WERI-Rb-1 (cell line): ENCODE measurements at regions not wholly inside any gene's neighbourhood (a gene's known extent, or its start where the extent isn't known, plus 50 kb on each side); places are given as distances from the start of the nearest gene placed in this dataset.

Experiments
- DNase-seq: peaks from one replicate; pipeline ENCODE4 v3.0.0-alpha.2; 2020
- H3K27ac ChIP-seq: fragments of 250-450 bp; sonication (Bioruptor Pico); 2 replicates; pipeline ENCODE4 v1.5.1; 2020; ENCODE audit warnings: mild to moderate bottlenecking, moderate library complexity
- H3K27me3 ChIP-seq: fragments of 250-450 bp; sonication (Bioruptor Pico); 2 replicates; pipeline ENCODE4 v1.5.1; 2021; ENCODE audit warnings: mild to moderate bottlenecking, low read depth, moderate library complexity; ENCODE audit not compliant: insufficient read depth, severe bottlenecking
- H3K36me3 ChIP-seq: fragments of 250-450 bp; sonication (Bioruptor Pico); 2 replicates; pipeline ENCODE4 v1.5.1; 2020; ENCODE audit warnings: mild to moderate bottlenecking, moderate library complexity
- H3K4me3 ChIP-seq: 2 replicates; pipeline ENCODE4 v1.5.1; 2011; ENCODE audit warnings: low read depth, mild to moderate bottlenecking, control low read depth, low read length
- H3K9me3 ChIP-seq: fragments of 250-450 bp; sonication (Bioruptor Pico); 2 replicates; pipeline ENCODE4 v1.5.1; 2021; ENCODE audit warnings: mild to moderate bottlenecking, moderate library complexity; ENCODE audit not compliant: severe bottlenecking
- CTCF ChIP-seq: IDR thresholded peaks from 2 replicates; pipeline ENCODE4 v1.5.1; 2011; ENCODE audit warnings: low read depth, mild to moderate bottlenecking, control low read depth, inconsistent platforms, low read length

GRCh38 chr5:8060235-8060952 is 191.4 kb downstream of the MTRR start:
- peaks cover 59% of the 10 kb centered on the region for H3K27me3 ChIP-seq
- H3K27ac ChIP-seq, result no peak overlapping the region
- no peak overlapping the region for H3K4me3 ChIP-seq
- H3K36me3 ChIP-seq, result no peaks in the 10 kb centered on the region
- DNase-seq, result no peak
- no peak for TF ChIP-seq CTCF
- H3K9me3 ChIP-seq, result no peaks in the 10 kb centered on the region

- H3K27ac ChIP-seq, result no peak overlapping the region
- no peak for TF ChIP-seq CTCF
- H3K4me3 ChIP-seq, result no peak overlapping the region
- H3K36me3 ChIP-seq, result no peaks in the 10 kb centered on the region
- peaks cover 57% of the 10 kb centered on the region for H3K27me3 ChIP-seq
- H3K9me3 ChIP-seq, result no peaks in the 10 kb centered on the region
- DNase-seq, result no peak
These were observed 192.0 kb downstream of the MTRR start for GRCh38 chr5:8060953-8061429.

DNA sequence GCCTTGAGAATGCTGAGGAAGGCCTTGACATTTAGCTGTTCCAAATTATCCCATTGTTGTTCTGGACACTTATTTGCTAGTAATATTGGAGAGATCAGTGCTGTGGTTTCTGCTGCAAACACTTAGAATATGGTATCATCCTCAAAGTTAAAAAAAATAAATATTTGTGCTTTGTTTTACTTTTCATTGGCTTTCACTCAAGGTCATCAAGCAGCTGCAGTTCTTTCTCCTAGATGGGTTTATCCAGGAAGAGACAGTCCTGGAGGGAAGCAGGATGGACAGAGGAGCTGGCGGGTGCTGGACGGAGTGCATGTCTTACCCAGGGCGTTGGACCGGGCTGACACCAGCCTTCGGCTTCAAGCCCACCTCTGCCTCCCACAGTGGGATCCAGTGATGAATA is 193.6 kb downstream of the MTRR start:
- H3K4me3 ChIP-seq, result no peak overlapping the region
- H3K27me3 ChIP-seq, result peaks cover 47% of the 10 kb centered on the region
- no peaks in the 10 kb centered on the region for H3K9me3 ChIP-seq
- no peak for TF ChIP-seq CTCF
- no peaks in the 10 kb centered on the region for H3K36me3 ChIP-seq
- no peak overlapping the region for H3K27ac ChIP-seq
- DNase-seq, result no peak

- no peak overlapping the region for H3K4me3 ChIP-seq
- no peak for TF ChIP-seq CTCF
- no peak overlapping the region for H3K27ac ChIP-seq
- no peak for DNase-seq
- H3K9me3 ChIP-seq, result no peaks in the 10 kb centered on the region
- H3K36me3 ChIP-seq, result no peaks in the 10 kb centered on the region
- H3K27me3 ChIP-seq, result peaks cover 20% of the 10 kb centered on the region
These were observed 199.1 kb downstream of the MTRR start for GRCh38 chr5:8068078-8068477.

DNA sequence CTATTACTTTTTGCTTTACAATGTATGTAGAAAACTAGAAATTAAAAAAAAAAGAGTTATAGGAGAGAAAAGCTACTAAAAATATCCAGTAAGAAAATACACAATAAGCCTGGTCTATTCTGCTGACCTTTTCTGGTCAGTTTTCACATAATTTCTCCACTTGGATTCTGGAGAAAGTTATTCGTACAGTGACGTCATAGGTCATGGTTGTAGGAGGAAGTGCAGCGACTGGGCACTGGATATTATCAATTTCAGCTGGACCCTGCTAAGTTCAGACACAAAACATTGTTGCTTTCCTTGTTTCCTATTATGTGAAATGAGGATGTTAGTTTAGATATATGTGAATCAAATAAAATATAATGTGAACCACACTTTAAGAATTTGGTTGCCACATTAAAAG is 201.2 kb downstream of the MTRR start:
- no peak overlapping the region for H3K27ac ChIP-seq
- no peaks in the 10 kb centered on the region for H3K36me3 ChIP-seq
- no peaks in the 10 kb centered on the region for H3K9me3 ChIP-seq
- no peak overlapping the region for H3K4me3 ChIP-seq
- no peak for TF ChIP-seq CTCF
- H3K27me3 ChIP-seq, result peaks cover 13% of the 10 kb centered on the region
- DNase-seq, result no peak

- DNase-seq, result no peak
- peaks cover 2% of the 10 kb centered on the region for H3K27me3 ChIP-seq
- H3K27ac ChIP-seq, result no peak overlapping the region
- no peaks in the 10 kb centered on the region for H3K9me3 ChIP-seq
- H3K4me3 ChIP-seq, result no peak overlapping the region
- TF ChIP-seq CTCF, result no peak
- no peaks in the 10 kb centered on the region for H3K36me3 ChIP-seq
These were observed 210.1 kb downstream of the MTRR start for GRCh38 chr5:8079056-8079455.
